GM12878 (cell line): ENCODE measurements at regions not wholly inside any gene's neighbourhood (a gene's known extent, or its start where the extent isn't known, plus 50 kb on each side); places are given as distances from the start of the nearest gene placed in this dataset.

Source experiments
- ATAC-seq: fragments of 200-7000 bp; cut with Tn5 transposase; 3 replicates; pipeline ENCODE4 v1.9.1; 2020; ENCODE audit warnings: mild to moderate bottlenecking, moderate library complexity
- BruUV-seq: library from RNA; stranded (reverse); fragments of 400-500 nt; replicated peaks from 2 replicates; lab custom pipeline; 2021; lab: Mats Ljungman, UMichigan
- CTCF ChIA-PET: fragments of 300-600 bp; sonication (Branson Sonifier 250); formaldehyde crosslinking; extraction: SDS; loops from one replicate; lab custom pipeline; 2021; ENCODE audit warnings: inconsistent platforms; lab: Yijun Ruan, JAX
- POLR2A ChIA-PET: fragments of 350-600 bp; formaldehyde crosslinking; extraction: SDS; loops from one replicate; lab custom pipeline; 2021; ENCODE audit warnings: inconsistent platforms; lab: Charles Lee
- RAD21 ChIA-PET: fragments of 300-600 bp; sonication (Branson Sonifier 250); formaldehyde crosslinking; loops from one replicate; lab custom pipeline; 2023; ENCODE audit warnings: antibody characterized with exemption; ENCODE audit not compliant: unreplicated experiment; lab: Charles Lee
- SMC1A ChIA-PET: fragments of 300-600 bp; sonication (Branson Sonifier 250); formaldehyde crosslinking; loops from one replicate; lab custom pipeline; 2023; ENCODE audit not compliant: unreplicated experiment, uncharacterized antibody; lab: Charles Lee
- DNase-seq: peaks from one replicate; pipeline ENCODE4 v3.0.0-alpha.2; 2011; ENCODE audit warnings: low read depth, low spot score
- FAIRE-seq: peaks from 3 replicates; lab custom pipeline; 2011; peaks lifted over from hg19 to GRCh38; lab: Jason Lieb, UNC
- H2AFZ ChIP-seq: 2 replicates; pipeline ENCODE4 v1.6.0; 2011; ENCODE audit warnings: low read depth, low read length, control low read depth; ENCODE audit not compliant: control insufficient read depth
- H3K27ac ChIP-seq: 2 replicates; pipeline ENCODE4 v1.5.1; 2011; ENCODE audit warnings: control low read depth; ENCODE audit not compliant: control insufficient read depth, insufficient read depth
- H3K27me3 ChIP-seq, 2 experiments: replicated peaks in 1 of 2; 2 replicates each; pipeline versions ENCODE4 v1.6.0 to v1.6.1; 2011; ENCODE audit warnings: low read length in 1 of 2; ENCODE audit not compliant: control insufficient read depth in 2 of 2, insufficient read depth in 2 of 2
- H3K36me3 ChIP-seq, 2 experiments: 2 replicates each; pipeline ENCODE4 v1.5.1; 2011; ENCODE audit warnings: low read length in 1 of 2; ENCODE audit not compliant: control insufficient read depth in 2 of 2, insufficient read depth in 2 of 2
- H3K4me1 ChIP-seq: 2 replicates; pipeline ENCODE4 v1.6.1; 2011; ENCODE audit warnings: mild to moderate bottlenecking, low read length, moderate library complexity, mixed read lengths; ENCODE audit not compliant: control insufficient read depth, insufficient read depth
- H3K4me2 ChIP-seq: 2 replicates; pipeline ENCODE4 v1.6.0; 2011; ENCODE audit warnings: control low read depth; ENCODE audit not compliant: control insufficient read depth, insufficient read depth
- H3K4me3 ChIP-seq: fragments of 200-600 bp; sonication (generic); 2 replicates; pipeline ENCODE4 v1.5.1; 2016
- H3K79me2 ChIP-seq: 2 replicates; pipeline ENCODE4 v1.6.0; 2011; ENCODE audit warnings: low read length; ENCODE audit not compliant: control insufficient read depth, insufficient read depth
- H3K9ac ChIP-seq: 2 replicates; pipeline ENCODE4 v1.8.0; 2011; ENCODE audit warnings: low read length, control low read depth, mixed read lengths; ENCODE audit not compliant: control insufficient read depth, insufficient read depth
- H3K9me3 ChIP-seq: replicated peaks from 3 replicates; pipeline ENCODE4 v1.5.1; 2011; ENCODE audit warnings: mild to moderate bottlenecking, low read length; ENCODE audit not compliant: control insufficient read depth, insufficient read depth
- H4K20me1 ChIP-seq: 2 replicates; pipeline ENCODE4 v1.6.0; 2011; ENCODE audit not compliant: control insufficient read depth, insufficient read depth
- ESRRA ChIP-seq: IDR thresholded peaks from 2 replicates; pipeline ENCODE4 v1.6.1; 2012; ENCODE audit warnings: mild to moderate bottlenecking, low read length, improper control_type of control experiment
- NFIC ChIP-seq: IDR thresholded peaks from 2 replicates; pipeline ENCODE4 v1.6.1; 2012; ENCODE audit warnings: low read depth, mild to moderate bottlenecking, inconsistent platforms, low read length, moderate library complexity
- STAT3 ChIP-seq: IDR thresholded peaks from 2 replicates; pipeline ENCODE4 v1.6.1; 2011; ENCODE audit warnings: low read depth, low read length, improper control_type of control experiment
- ZNF274 ChIP-seq: IDR thresholded peaks from one replicate; pipeline ENCODE4 v1.8.0; 2011; ENCODE audit not compliant: insufficient read length, insufficient read depth
- ZNF622 ChIP-seq: fragments of 450-650 bp; IDR thresholded peaks from 2 replicates; pipeline ENCODE4 v1.6.1; 2017; ENCODE audit warnings: mild to moderate bottlenecking, inconsistent platforms
- ZNF687 ChIP-seq: fragments of 450-650 bp; IDR thresholded peaks from 2 replicates; pipeline ENCODE4 v1.6.1; 2017; ENCODE audit warnings: mild to moderate bottlenecking, moderate library complexity
- WGBS: methylation state at CpG from one replicate; pipeline ENCODE4 v1.1.6; 2016; ENCODE audit warnings: low lambda C conversion rate; ENCODE audit not compliant: insufficient replicate concordance, insufficient coverage; ENCODE audit errors: missing lambda C conversion rate; 5-methylcytosine and 5-hydroxymethylcytosine counted together
- in situ Hi-C: fragments of 300-500 bp; cut with MboI; formaldehyde crosslinking; loops from 9 replicates; pipeline ENCODE4 v1.14.3; 2018; ENCODE audit warnings: mixed read lengths
- intact Hi-C: fragments of 100-400 bp; cut with micrococcal nuclease; formaldehyde crosslinking; loops from one replicate; pipeline ENCODE4 v1.14.2; 2022; ENCODE audit not compliant: unreplicated experiment
- TF ChIP-seq, protein P1 (sequence below): fragments of 450-650 bp; formaldehyde crosslinking; IDR thresholded peaks from 2 replicates; pipeline ENCODE4 v1.4.0; 2020; ENCODE audit warnings: mild to moderate bottlenecking, moderate library complexity

GRCh38 chr1:78227705-78228635, 182.2 kb downstream of the GIPC2 start:
- in situ Hi-C loops = no loop called here
- Histone ChIP-seq H3K79me2 (no peaks in the 10 kb centered on the region), H3K27me3 (no peaks in the 10 kb centered on the region), H3K36me3 (no peaks in the 10 kb centered on the region), H3K4me3 (no peak overlapping the region), H3K27ac (no peak overlapping the region), H3K4me2 (no peak overlapping the region), H3K4me1 (no peaks in the 10 kb centered on the region), H3K9me3 (no peaks in the 10 kb centered on the region), H2AFZ (no peak overlapping the region), H4K20me1 (no peaks in the 10 kb centered on the region), H3K9ac (no peak overlapping the region)
- ChIA-PET POLR2A (no interaction called here), CTCF (interaction anchor here (0.7 kb wide), 1 partner anchor 25 kb away, joined by 5 read pairs; no protein-coding TSS in a partner anchor), SMC1A (interaction anchor here (0.9 to 1.1 kb wide), 2 partner anchors 15 to 30 kb away, joined by 3 read pairs; no protein-coding TSS in a partner anchor), RAD21 (no interaction called here)
- TF ChIP-seq NFIC = no peak
- TF ChIP-seq ESRRA = no peak
- FAIRE-seq = no peak
- intact Hi-C loops = loop anchor here (1.0 kb wide), 1 partner anchor 35 kb away; no protein-coding TSS in a partner anchor
- BruUV-seq = no TSS peak
- DNase-seq = no peak
- WGBS = 39% methylated on average over 6 of the region's 6 CpGs
- no peak for ATAC-seq

GRCh38 chr1:78229344-78229743, 183.6 kb downstream of the GIPC2 start:
- no peak for ATAC-seq
- FAIRE-seq = no peak
- Histone ChIP-seq H2AFZ (no peak overlapping the region), H3K4me1 (no peaks in the 10 kb centered on the region), H4K20me1 (no peaks in the 10 kb centered on the region), H3K9ac (no peak overlapping the region), H3K4me3 (no peak overlapping the region), H3K9me3 (no peaks in the 10 kb centered on the region), H3K27me3 (no peaks in the 10 kb centered on the region), H3K36me3 (no peaks in the 10 kb centered on the region), H3K4me2 (no peak overlapping the region), H3K27ac (no peak overlapping the region), H3K79me2 (no peaks in the 10 kb centered on the region)
- ChIA-PET RAD21 (no interaction called here), SMC1A (no interaction called here), POLR2A (no interaction called here), CTCF (no interaction called here)
- intact Hi-C loops (no loop called here), in situ Hi-C loops (no loop called here)
- no peak for DNase-seq
- BruUV-seq = no TSS peak
- 27% methylated on average over 3 of the region's 3 CpGs for WGBS
- TF ChIP-seq ZNF687 = no peak
- no peak for TF ChIP-seq STAT3
- no peak for TF ChIP-seq ESRRA
- TF ChIP-seq ZNF274 = no peak
- TF ChIP-seq, protein P1, sequence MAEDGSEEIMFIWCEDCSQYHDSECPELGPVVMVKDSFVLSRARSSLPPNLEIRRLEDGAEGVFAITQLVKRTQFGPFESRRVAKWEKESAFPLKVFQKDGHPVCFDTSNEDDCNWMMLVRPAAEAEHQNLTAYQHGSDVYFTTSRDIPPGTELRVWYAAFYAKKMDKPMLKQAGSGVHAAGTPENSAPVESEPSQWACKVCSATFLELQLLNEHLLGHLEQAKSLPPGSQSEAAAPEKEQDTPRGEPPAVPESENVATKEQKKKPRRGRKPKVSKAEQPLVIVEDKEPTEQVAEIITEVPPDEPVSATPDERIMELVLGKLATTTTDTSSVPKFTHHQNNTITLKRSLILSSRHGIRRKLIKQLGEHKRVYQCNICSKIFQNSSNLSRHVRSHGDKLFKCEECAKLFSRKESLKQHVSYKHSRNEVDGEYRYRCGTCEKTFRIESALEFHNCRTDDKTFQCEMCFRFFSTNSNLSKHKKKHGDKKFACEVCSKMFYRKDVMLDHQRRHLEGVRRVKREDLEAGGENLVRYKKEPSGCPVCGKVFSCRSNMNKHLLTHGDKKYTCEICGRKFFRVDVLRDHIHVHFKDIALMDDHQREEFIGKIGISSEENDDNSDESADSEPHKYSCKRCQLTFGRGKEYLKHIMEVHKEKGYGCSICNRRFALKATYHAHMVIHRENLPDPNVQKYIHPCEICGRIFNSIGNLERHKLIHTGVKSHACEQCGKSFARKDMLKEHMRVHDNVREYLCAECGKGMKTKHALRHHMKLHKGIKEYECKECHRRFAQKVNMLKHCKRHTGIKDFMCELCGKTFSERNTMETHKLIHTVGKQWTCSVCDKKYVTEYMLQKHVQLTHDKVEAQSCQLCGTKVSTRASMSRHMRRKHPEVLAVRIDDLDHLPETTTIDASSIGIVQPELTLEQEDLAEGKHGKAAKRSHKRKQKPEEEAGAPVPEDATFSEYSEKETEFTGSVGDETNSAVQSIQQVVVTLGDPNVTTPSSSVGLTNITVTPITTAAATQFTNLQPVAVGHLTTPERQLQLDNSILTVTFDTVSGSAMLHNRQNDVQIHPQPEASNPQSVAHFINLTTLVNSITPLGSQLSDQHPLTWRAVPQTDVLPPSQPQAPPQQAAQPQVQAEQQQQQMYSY (CRISPR knock-in tag) = no peak
- TF ChIP-seq ZNF622 = no peak
